SK-N-SH treated with all-trans-retinoic acid at 6 μM for 48 hours (cell line): ENCODE measurements at regions not wholly inside any gene's neighbourhood (a gene's known extent, or its start where the extent isn't known, plus 50 kb on each side); places are given as distances from the start of the nearest gene placed in this dataset.
"Not testable (repeated sequence)": the region's sequence is repeated elsewhere in the genome, so short reads cannot be mapped to it uniquely, and the experiment has no call there.

Experiments used
- ATAC-seq: fragments of 200-7000 bp; cut with Tn5 transposase; 3 replicates; pipeline ENCODE4 v1.9.1; 2020; ENCODE audit warnings: mild to moderate bottlenecking, moderate library complexity
- ARNTL ChIP-seq: fragments of 450-650 bp; formaldehyde crosslinking; IDR thresholded peaks from 2 replicates; pipeline ENCODE4 v1.5.0; 2020; ENCODE audit warnings: low read depth, mild to moderate bottlenecking, moderate library complexity, borderline replicate concordance
- CREB5 ChIP-seq: fragments of 250-450 bp; sonication (Bioruptor Pico); IDR thresholded peaks from 2 replicates; pipeline ENCODE4 v1.5.1; 2020; ENCODE audit warnings: low read depth, mild to moderate bottlenecking, moderate library complexity
- CSDC2 ChIP-seq: fragments of 250-450 bp; sonication (Bioruptor Pico); IDR thresholded peaks from 2 replicates; pipeline ENCODE4 v1.5.0; 2020; ENCODE audit warnings: mild to moderate bottlenecking, moderate library complexity
- CSRNP3 ChIP-seq: fragments of 250-450 bp; sonication (Bioruptor Pico); IDR thresholded peaks from 2 replicates; pipeline ENCODE4 v1.5.1; 2021; ENCODE audit warnings: mild to moderate bottlenecking, moderate library complexity
- ESRRG ChIP-seq: fragments of 250-450 bp; sonication (Bioruptor Pico); IDR thresholded peaks from 2 replicates; pipeline ENCODE4 v1.6.1; 2021; ENCODE audit warnings: mild to moderate bottlenecking
- GLIS3 ChIP-seq: fragments of 250-450 bp; sonication (Bioruptor Pico); IDR thresholded peaks from 2 replicates; pipeline ENCODE4 v1.5.0; 2020; ENCODE audit warnings: mild to moderate bottlenecking, moderate library complexity
- ISL1 ChIP-seq: fragments of 250-450 bp; sonication (Bioruptor Pico); IDR thresholded peaks from 2 replicates; pipeline ENCODE4 v2.1.2; 2022; ENCODE audit warnings: mild to moderate bottlenecking, moderate library complexity
- OSR1 ChIP-seq: fragments of 250-450 bp; sonication (Bioruptor Pico); IDR thresholded peaks from 2 replicates; pipeline ENCODE4 v1.8.0; 2022; ENCODE audit warnings: moderate library complexity, mild to moderate bottlenecking, inconsistent platforms
- POU6F1 ChIP-seq: fragments of 250-450 bp; sonication (Bioruptor Pico); IDR thresholded peaks from 2 replicates; pipeline ENCODE4 v1.8.0; 2021; ENCODE audit warnings: low read depth, mild to moderate bottlenecking, moderate library complexity, borderline replicate concordance
- PPARA ChIP-seq: fragments of 250-450 bp; sonication (Bioruptor Pico); IDR thresholded peaks from 2 replicates; pipeline ENCODE4 v1.5.0; 2020; ENCODE audit warnings: mild to moderate bottlenecking, borderline replicate concordance
- RARB ChIP-seq: fragments of 250-450 bp; sonication (Bioruptor Pico); IDR thresholded peaks from 2 replicates; pipeline ENCODE4 v1.8.0; 2021; ENCODE audit warnings: mild to moderate bottlenecking, moderate library complexity
- SNAI2 ChIP-seq: fragments of 250-450 bp; sonication (Bioruptor Pico); IDR thresholded peaks from 2 replicates; pipeline ENCODE4 v1.5.0; 2020; ENCODE audit warnings: mild to moderate bottlenecking, moderate library complexity
- TCF4 ChIP-seq: fragments of 250-450 bp; sonication (Bioruptor Pico); IDR thresholded peaks from 2 replicates; pipeline ENCODE4 v1.8.0; 2021; ENCODE audit warnings: mild to moderate bottlenecking, moderate library complexity, borderline replicate concordance
- TOX ChIP-seq: fragments of 250-450 bp; sonication (Bioruptor Pico); IDR thresholded peaks from 2 replicates; pipeline ENCODE4 v1.8.0; 2021; ENCODE audit warnings: mild to moderate bottlenecking, moderate library complexity, borderline replicate concordance
- TSHZ2 ChIP-seq: fragments of 250-450 bp; sonication (Bioruptor Pico); IDR thresholded peaks from 2 replicates; pipeline ENCODE4 v1.5.0; 2020; ENCODE audit warnings: mild to moderate bottlenecking, moderate library complexity
- ZC3H10 ChIP-seq: fragments of 250-450 bp; sonication (Bioruptor Pico); IDR thresholded peaks from 2 replicates; pipeline ENCODE4 v1.5.1; 2021; ENCODE audit warnings: mild to moderate bottlenecking, moderate library complexity
- ZFP3 ChIP-seq: fragments of 250-450 bp; sonication (Bioruptor Pico); IDR thresholded peaks from 2 replicates; pipeline ENCODE4 v1.5.0; 2020; ENCODE audit warnings: mild to moderate bottlenecking, moderate library complexity
- ZFP30 ChIP-seq: fragments of 450-650 bp; formaldehyde crosslinking; IDR thresholded peaks from 2 replicates; pipeline ENCODE4 v1.5.0; 2022; ENCODE audit warnings: mild to moderate bottlenecking, moderate library complexity
- ZNF565 ChIP-seq: fragments of 450-650 bp; formaldehyde crosslinking; conservative IDR thresholded peaks from 2 replicates; pipeline ENCODE4 v1.5.0; 2020; ENCODE audit warnings: low read depth, mild to moderate bottlenecking, moderate library complexity
- ZNF70 ChIP-seq: fragments of 450-650 bp; formaldehyde crosslinking; IDR thresholded peaks from 2 replicates; pipeline ENCODE4 v1.5.0; 2020; ENCODE audit warnings: mild to moderate bottlenecking, moderate library complexity
- ZNF8 ChIP-seq: fragments of 450-650 bp; formaldehyde crosslinking; IDR thresholded peaks from 2 replicates; pipeline ENCODE4 v1.5.0; 2020; ENCODE audit warnings: mild to moderate bottlenecking, moderate library complexity

GRCh38 chrX:1884446-1884845, 269.6 kb downstream of the ASMT start:
- ATAC-seq, result no peak
- TF ChIP-seq PPARA (CRISPR knock-in tag) (no peak), SNAI2 (CRISPR knock-in tag) (no peak), ZNF70 (no peak), ZNF565 (CRISPR knock-in tag) (no peak), ISL1 (CRISPR knock-in tag) (no peak), CSDC2 (CRISPR knock-in tag) (no peak), TSHZ2 (CRISPR knock-in tag) (no peak), CSRNP3 (no peak), ZNF8 (no peak), CREB5 (CRISPR knock-in tag) (no peak), TCF4 (CRISPR knock-in tag) (no peak), RARB (no peak), POU6F1 (no peak), TOX (CRISPR knock-in tag) (no peak)

- TF ChIP-seq ESRRG (CRISPR knock-in tag) (no peak), ZNF565 (CRISPR knock-in tag) (no peak), CSDC2 (CRISPR knock-in tag) (no peak), TSHZ2 (CRISPR knock-in tag) (no peak), ZNF70 (no peak), ZNF8 (no peak), PPARA (CRISPR knock-in tag) (no peak), TOX (CRISPR knock-in tag) (no peak), POU6F1 (no peak), ZFP3 (CRISPR knock-in tag) (no peak), ZC3H10 (CRISPR knock-in tag) (no peak)
- no peak for ATAC-seq
These were observed 270.3 kb downstream of the ASMT start for GRCh38 chrX:1885116-1885515.

- not testable (repeated sequence) for ATAC-seq
These were observed 273.4 kb downstream of the ASMT start for GRCh38 chrX:1888305-1888704.

GRCh38 chrX:1894026-1894294, 279.1 kb downstream of the ASMT start:
- ATAC-seq, result no peak
- TF ChIP-seq ZC3H10 (CRISPR knock-in tag), result no peak
- no peak for TF ChIP-seq ARNTL
- TF ChIP-seq ESRRG (CRISPR knock-in tag), result no peak
- TF ChIP-seq ISL1 (CRISPR knock-in tag), result no peak
- no peak for TF ChIP-seq SNAI2 (CRISPR knock-in tag)
- no peak for TF ChIP-seq OSR1
- TF ChIP-seq CREB5 (CRISPR knock-in tag), result no peak
- no peak for TF ChIP-seq GLIS3
- TF ChIP-seq CSDC2 (CRISPR knock-in tag), result no peak
- no peak for TF ChIP-seq POU6F1
- no peak for TF ChIP-seq ZFP30 (CRISPR knock-in tag)
- no peak for TF ChIP-seq ZNF8
- no peak for TF ChIP-seq PPARA (CRISPR knock-in tag)
